HL-60 (cell line): ENCODE measurements at regions not wholly inside any gene's neighbourhood (a gene's known extent, or its start where the extent isn't known, plus 50 kb on each side); places are given as distances from the start of the nearest gene placed in this dataset.

Experiments used
- CTCF ChIP-seq: IDR thresholded peaks from one replicate; pipeline ENCODE4 v1.5.1; 2011; ENCODE audit warnings: low read length, control low read depth, inconsistent platforms; ENCODE audit not compliant: insufficient read depth
- POLR2AphosphoS5 ChIP-seq: IDR thresholded peaks from 2 replicates; pipeline ENCODE4 v1.6.1; 2012; ENCODE audit warnings: low read depth

- TF ChIP-seq POLR2AphosphoS5 (no peak), CTCF (no peak)
These were observed 104.3 kb downstream of the AXIN2 start for GRCh38 chr17:65457183-65457582.
